ENCODE measurements at regions not wholly inside any gene's neighbourhood (a gene's known extent, or its start where the extent isn't known, plus 50 kb on each side); places are given as distances from the start of the nearest gene placed in this dataset.

- TF ChIP-seq CTCF (conservative IDR thresholded peaks at IDR 0.05 in 1 of 2, IDR thresholded peaks at IDR 0.05 in 1 of 2; ENCODE audit: low read depth in 1 of 2, low read length in 2 of 2) = no peak
- TF ChIP-seq EZH2 (IDR thresholded peaks at IDR 0.05; ENCODE audit: low read length, missing control alignments) = no peak
Measured at GRCh38 chr1:218677026-218677425, 331.9 kb downstream of the TGFB2 start.
